Spinal cord (tissue), 9 donors: ENCODE measurements at regions not wholly inside any gene's neighbourhood (a gene's known extent, or its start where the extent isn't known, plus 50 kb on each side); places are given as distances from the start of the nearest gene placed in this dataset.
"Not testable (repeated sequence)": the region's sequence is repeated elsewhere in the genome, so short reads cannot be mapped to it uniquely, and the experiment has no call there.

Source experiments
- DNase-seq, 6 donors: peaks; one replicate each; pipeline versions ENCODE4 v3.0.0 to v3.0.0-alpha.2; 2013 to 2015; ENCODE audit warnings: low spot score in 6 of 6, low read depth in 4 of 6
- H3K27ac ChIP-seq: one replicate; pipeline ENCODE4 v1.5.1; 2013; ENCODE audit warnings: low read depth, low read length, control low read depth
- H3K27me3 ChIP-seq: one replicate; pipeline ENCODE4 v1.6.1; 2013; ENCODE audit warnings: low read length; ENCODE audit not compliant: control insufficient read depth, insufficient read depth
- H3K36me3 ChIP-seq: one replicate; pipeline ENCODE4 v1.6.1; 2013; ENCODE audit warnings: low read length; ENCODE audit not compliant: control insufficient read depth, insufficient read depth
- H3K4me1 ChIP-seq: one replicate; pipeline ENCODE4 v1.6.1; 2013; ENCODE audit warnings: low read length; ENCODE audit not compliant: control insufficient read depth, insufficient read depth
- H3K4me3 ChIP-seq: one replicate; pipeline ENCODE4 v1.5.1; 2013; ENCODE audit warnings: low read depth, low read length, control low read depth
- H3K9me3 ChIP-seq: one replicate; pipeline ENCODE4 v1.6.1; 2013; ENCODE audit warnings: low read length; ENCODE audit not compliant: control insufficient read depth, insufficient read depth
- WGBS: methylation state at CpG from one replicate; pipeline ENCODE4 v1.1.5; 2013; ENCODE audit warnings: missing lambda C conversion rate; ENCODE audit not compliant: insufficient coverage; 5-methylcytosine and 5-hydroxymethylcytosine counted together
- donor health status: healthy.

- H3K4me3 ChIP-seq = no peak overlapping the region
- H3K27ac ChIP-seq = no peak overlapping the region
- H3K27me3 ChIP-seq = no peaks in the 10 kb centered on the region
- WGBS = 86% methylated on average over 2 of the region's 2 CpGs
- no peaks in the 10 kb centered on the region for H3K36me3 ChIP-seq
- H3K9me3 ChIP-seq = no peaks in the 10 kb centered on the region
- no peaks in the 10 kb centered on the region for H3K4me1 ChIP-seq
- DNase-seq = no peak
Observed at GRCh38 chr12:42862055-42862454, 272.5 kb upstream of the PRICKLE1 start.

GRCh38 chr12:42860331-42860730 is 270.8 kb upstream of the PRICKLE1 start:
- not testable (repeated sequence) for H3K4me1 ChIP-seq, H3K27ac ChIP-seq, H3K9me3 ChIP-seq, H3K4me3 ChIP-seq, H3K36me3 ChIP-seq, DNase-seq, H3K27me3 ChIP-seq

GRCh38 chr12:42859612-42860011 is 270.1 kb upstream of the PRICKLE1 start:
- Histone ChIP-seq H3K4me1 (no peaks in the 10 kb centered on the region), H3K9me3 (no peaks in the 10 kb centered on the region), H3K36me3 (no peaks in the 10 kb centered on the region), H3K27me3 (no peaks in the 10 kb centered on the region), H3K27ac (peak overlapping the region; percentile 50), H3K4me3 (no peak overlapping the region)
- whole genome bisulfite sequencing = 29% methylated on average over 6 of the region's 8 CpGs
- DNase-seq = peak in 5 of 6 donors; percentile 13 to 76 (median 37)

GRCh38 chr12:42857106-42857505 is 267.6 kb upstream of the PRICKLE1 start:
- DNase-seq = no peak
- Histone ChIP-seq H3K9me3 (no peaks in the 10 kb centered on the region), H3K4me1 (no peaks in the 10 kb centered on the region)

GRCh38 chr12:42855362-42855950 is 265.9 kb upstream of the PRICKLE1 start:
- no peak overlapping the region for H3K27ac ChIP-seq
- DNase-seq = no peak

More at GRCh38 chr12:42857106-42857505, 267.6 kb upstream of the PRICKLE1 start:
- H3K27me3 ChIP-seq = no peaks in the 10 kb centered on the region
- no peaks in the 10 kb centered on the region for H3K36me3 ChIP-seq
- no peak overlapping the region for H3K27ac ChIP-seq
- H3K4me3 ChIP-seq = no peak overlapping the region

GRCh38 chr12:42854826-42855225 is 265.3 kb upstream of the PRICKLE1 start:
- Histone ChIP-seq H3K27ac (no peak overlapping the region), H3K27me3 (no peaks in the 10 kb centered on the region), H3K4me3 (no peak overlapping the region), H3K36me3 (no peaks in the 10 kb centered on the region), H3K4me1 (no peaks in the 10 kb centered on the region), H3K9me3 (no peaks in the 10 kb centered on the region)
- DNase-seq = no peak

More at GRCh38 chr12:42855362-42855950, 265.9 kb upstream of the PRICKLE1 start:
- Histone ChIP-seq H3K4me1 (no peaks in the 10 kb centered on the region), H3K27me3 (no peaks in the 10 kb centered on the region), H3K9me3 (no peaks in the 10 kb centered on the region), H3K4me3 (no peak overlapping the region), H3K36me3 (no peaks in the 10 kb centered on the region)
- WGBS = no CpG with 5 or more reads among the region's 2 CpGs

GRCh38 chr12:42854208-42854607 is 264.7 kb upstream of the PRICKLE1 start:
- Histone ChIP-seq H3K4me1 (no peaks in the 10 kb centered on the region), H3K36me3 (no peaks in the 10 kb centered on the region), H3K9me3 (no peaks in the 10 kb centered on the region), H3K4me3 (no peak overlapping the region), H3K27me3 (no peaks in the 10 kb centered on the region), H3K27ac (no peak overlapping the region)
- no CpG with 5 or more reads among the region's 2 CpGs for WGBS
- no peak for DNase-seq

- H3K36me3 ChIP-seq = no peaks in the 10 kb centered on the region
- no CpG with 5 or more reads among the region's 4 CpGs for WGBS
Observed at GRCh38 chr12:42853370-42854140, 264.0 kb upstream of the PRICKLE1 start.

GRCh38 chr12:42846782-42847181 is 257.2 kb upstream of the PRICKLE1 start:
- Histone ChIP-seq H3K9me3 (no peaks in the 10 kb centered on the region), H3K27me3 (no peaks in the 10 kb centered on the region), H3K4me3 (no peak overlapping the region), H3K27ac (no peak overlapping the region), H3K4me1 (no peaks in the 10 kb centered on the region), H3K36me3 (no peaks in the 10 kb centered on the region)
- no peak for DNase-seq
- WGBS = no CpG with 5 or more reads among the region's 1 CpG

More at GRCh38 chr12:42853370-42854140, 264.0 kb upstream of the PRICKLE1 start:
- no peak for DNase-seq
- no peak overlapping the region for H3K27ac ChIP-seq
- H3K4me3 ChIP-seq = no peak overlapping the region
- H3K9me3 ChIP-seq = no peaks in the 10 kb centered on the region
- H3K27me3 ChIP-seq = no peaks in the 10 kb centered on the region
- H3K4me1 ChIP-seq = no peaks in the 10 kb centered on the region

GRCh38 chr12:42834062-42834461 is 244.5 kb upstream of the PRICKLE1 start:
- H3K4me3 ChIP-seq = no peak overlapping the region
- no peak overlapping the region for H3K27ac ChIP-seq
- H3K9me3 ChIP-seq = peaks cover 3% of the 10 kb centered on the region
- no peaks in the 10 kb centered on the region for H3K4me1 ChIP-seq
- WGBS = 90% methylated on average over 2 of the region's 2 CpGs
- no peaks in the 10 kb centered on the region for H3K27me3 ChIP-seq
- no peaks in the 10 kb centered on the region for H3K36me3 ChIP-seq
- no peak for DNase-seq
